Stimulated activated CD8-positive, alpha-beta memory T cell treated with anti-CD3 and anti-CD28 coated beads, Interleukin-15, amount 100 ng/mL, for 4 hours (primary cell): ENCODE measurements at regions not wholly inside any gene's neighbourhood (a gene's known extent, or its start where the extent isn't known, plus 50 kb on each side); places are given as distances from the start of the nearest gene placed in this dataset.
"Not testable (repeated sequence)": the region's sequence is repeated elsewhere in the genome, so short reads cannot be mapped to it uniquely, and the experiment has no call there.

Source experiments
- DNase-seq, 2 donors: peaks; one replicate each; pipeline ENCODE4 v3.0.0-alpha.2; 2020; ENCODE audit warnings: low read depth in 2 of 2

- DNase-seq: no peak
These were observed 167.1 kb upstream of the MMS22L start for GRCh38 chr6:97450087-97450486.

- DNase-seq: no peak
These were observed 173.1 kb upstream of the MMS22L start for GRCh38 chr6:97456070-97456469.

- DNase-seq: no peak
These were observed 176.5 kb upstream of the MMS22L start for GRCh38 chr6:97459535-97459934.

- DNase-seq: no peak
These were observed 177.0 kb upstream of the MMS22L start for GRCh38 chr6:97459986-97460385.

- no peak for DNase-seq
These were observed 177.5 kb upstream of the MMS22L start for GRCh38 chr6:97460394-97461080.

GRCh38 chr6:97461218-97461617, 178.2 kb upstream of the MMS22L start:
- no peak for DNase-seq

GRCh38 chr6:97462031-97462430, 179.0 kb upstream of the MMS22L start:
- DNase-seq: no peak

- DNase-seq: no peak
These were observed 180.1 kb upstream of the MMS22L start for GRCh38 chr6:97462938-97463598.

GRCh38 chr6:97465877-97466561, 183.0 kb upstream of the MMS22L start:
- DNase-seq: no peak

GRCh38 chr6:97468981-97469380, 186.0 kb upstream of the MMS22L start:
- DNase-seq: no peak

- no peak for DNase-seq
These were observed 186.4 kb upstream of the MMS22L start for GRCh38 chr6:97469451-97469850.

GRCh38 chr6:97470322-97470721, 187.3 kb upstream of the MMS22L start:
- DNase-seq: no peak

- DNase-seq: no peak
These were observed 191.0 kb upstream of the MMS22L start for GRCh38 chr6:97473979-97474378.

- DNase-seq: no peak
These were observed 214.8 kb upstream of the MMS22L start for GRCh38 chr6:97497713-97498331.

GRCh38 chr6:97501853-97502252, 218.8 kb upstream of the MMS22L start:
- DNase-seq: no peak

- DNase-seq: no peak
These were observed 225.6 kb upstream of the MMS22L start for GRCh38 chr6:97508646-97509045.

- not testable (repeated sequence) for DNase-seq
These were observed 230.2 kb upstream of the MMS22L start for GRCh38 chr6:97513260-97513659.

GRCh38 chr6:97524811-97525210, 241.8 kb upstream of the MMS22L start:
- DNase-seq: no peak

- DNase-seq: no peak
These were observed 252.8 kb upstream of the MMS22L start for GRCh38 chr6:97535800-97536199.

- DNase-seq: no peak
These were observed 265.3 kb upstream of the MMS22L start for GRCh38 chr6:97548354-97548753.

GRCh38 chr6:97557355-97557754, 274.3 kb upstream of the MMS22L start:
- no peak for DNase-seq

- DNase-seq: no peak
These were observed 280.5 kb upstream of the MMS22L start for GRCh38 chr6:97563529-97563928.

- DNase-seq: no peak
These were observed 289.9 kb upstream of the MMS22L start for GRCh38 chr6:97572943-97573342.
